ENCODE measurements at regions not wholly inside any gene's neighbourhood (a gene's known extent, or its start where the extent isn't known, plus 50 kb on each side); places are given as distances from the start of the nearest gene placed in this dataset.

DNA sequence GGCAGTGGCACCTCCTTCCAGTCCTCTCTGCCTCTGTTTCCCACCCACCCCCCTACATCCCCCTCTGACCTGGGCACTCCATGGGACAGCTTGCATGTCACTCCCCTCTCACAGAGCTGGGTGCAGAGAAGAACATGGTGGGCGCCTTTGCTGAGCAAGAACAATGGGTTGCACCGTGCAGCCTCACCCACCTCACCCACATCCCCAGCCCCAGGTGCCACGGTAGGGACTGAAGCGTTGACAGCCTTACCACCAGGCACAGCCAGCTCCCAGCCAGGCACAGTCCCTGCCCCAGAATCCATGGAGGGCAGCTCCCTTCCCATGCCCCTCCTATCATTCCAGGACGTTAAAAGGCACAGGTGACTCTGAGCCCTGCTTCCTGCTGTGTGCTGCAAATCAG, 93.1 kb upstream of the VSTM2B start:
- no peak for DNase-seq

GRCh38 chr19:29436591-29437103, 89.1 kb upstream of the VSTM2B start:
- no peak for DNase-seq

- no peak for DNase-seq
Observed at GRCh38 chr19:29439021-29439420, 86.8 kb upstream of the VSTM2B start.

DNA sequence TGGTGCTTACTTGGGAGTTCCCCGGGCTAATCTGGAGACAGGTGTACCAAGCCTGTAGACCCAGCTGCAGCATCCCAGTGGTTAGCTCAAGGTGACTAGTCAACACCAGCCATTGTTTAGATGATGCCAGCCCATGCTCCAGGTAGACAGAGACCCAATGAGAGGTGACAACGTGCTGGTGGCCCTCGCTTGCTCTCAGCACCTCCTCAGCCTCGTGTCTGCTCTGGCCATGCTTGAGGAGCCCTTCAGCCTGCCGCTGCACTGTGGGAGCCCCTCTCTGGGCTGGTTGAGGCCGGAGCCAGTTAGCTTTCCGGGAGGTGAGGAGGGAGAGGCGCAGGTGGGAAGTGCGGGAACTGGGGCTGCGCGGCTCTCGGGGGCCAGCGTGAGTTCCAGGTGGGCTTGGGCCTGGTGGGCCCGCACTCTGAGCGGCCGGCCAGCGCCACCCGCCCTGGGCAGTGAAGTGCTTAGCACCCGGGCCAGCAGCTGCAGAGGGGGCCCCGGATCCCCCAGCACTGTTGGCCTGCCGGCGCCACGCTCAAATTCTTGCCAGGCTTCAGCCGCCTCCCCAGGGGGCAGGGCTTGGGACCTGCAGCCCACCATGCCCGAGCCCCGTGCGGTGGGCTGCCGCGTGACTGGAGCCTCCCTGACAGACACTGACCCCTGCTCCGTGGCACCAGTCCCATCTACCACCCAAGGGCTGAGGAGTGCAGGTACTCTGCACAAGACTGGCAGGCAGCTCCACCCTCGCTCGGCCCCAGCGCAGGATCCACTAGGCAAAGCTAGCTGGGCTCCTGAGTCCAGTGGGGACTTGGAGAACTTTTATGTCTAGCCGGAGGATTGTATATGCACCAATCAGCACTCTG, 85.9 kb upstream of the VSTM2B start:
- no peak for DNase-seq

GRCh38 chr19:29442094-29442493, 83.7 kb upstream of the VSTM2B start:
- DNase-seq, result no peak

GRCh38 chr19:29442910-29443309, 82.9 kb upstream of the VSTM2B start:
- no peak for DNase-seq

DNA sequence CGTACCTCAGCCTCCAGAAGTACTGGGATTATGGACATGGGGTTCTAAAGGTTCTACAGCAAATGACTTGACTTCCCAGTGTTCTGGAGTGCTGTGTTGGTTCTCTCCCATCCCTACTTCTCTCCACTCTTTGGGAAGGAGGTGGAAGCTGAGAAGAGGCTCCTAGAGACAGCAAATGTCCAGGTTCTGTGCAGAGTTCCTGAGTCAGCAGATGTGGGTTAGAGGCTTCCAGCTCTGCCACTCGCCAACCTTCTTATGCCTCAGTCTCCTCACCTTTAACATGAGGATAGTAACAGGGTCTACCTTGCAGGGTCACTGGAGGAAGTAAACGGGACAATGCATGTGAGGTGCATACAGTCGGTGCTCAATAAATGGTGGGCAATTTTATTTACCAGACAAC, 80.5 kb upstream of the VSTM2B start:
- no peak for DNase-seq

DNA sequence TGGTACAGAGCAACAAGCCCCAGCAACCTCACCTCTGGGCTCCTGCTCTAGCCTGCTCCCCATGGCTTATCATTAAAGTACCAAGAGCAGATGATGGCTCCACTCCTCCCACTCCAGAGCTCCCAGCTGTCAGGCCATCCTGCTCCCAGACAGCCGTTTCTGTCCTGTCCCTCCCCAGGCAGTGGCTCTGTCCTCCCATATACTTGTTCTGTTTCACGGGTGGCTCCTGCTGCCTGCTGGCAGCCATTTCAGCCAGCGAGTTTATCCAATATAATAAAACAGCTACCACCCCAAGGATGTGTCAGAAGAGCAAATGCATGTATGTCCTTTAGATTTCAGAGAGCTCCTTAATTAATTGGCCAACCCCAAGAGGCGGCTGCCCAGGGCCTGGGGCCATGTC, 79.4 kb upstream of the VSTM2B start:
- no peak for DNase-seq

DNA sequence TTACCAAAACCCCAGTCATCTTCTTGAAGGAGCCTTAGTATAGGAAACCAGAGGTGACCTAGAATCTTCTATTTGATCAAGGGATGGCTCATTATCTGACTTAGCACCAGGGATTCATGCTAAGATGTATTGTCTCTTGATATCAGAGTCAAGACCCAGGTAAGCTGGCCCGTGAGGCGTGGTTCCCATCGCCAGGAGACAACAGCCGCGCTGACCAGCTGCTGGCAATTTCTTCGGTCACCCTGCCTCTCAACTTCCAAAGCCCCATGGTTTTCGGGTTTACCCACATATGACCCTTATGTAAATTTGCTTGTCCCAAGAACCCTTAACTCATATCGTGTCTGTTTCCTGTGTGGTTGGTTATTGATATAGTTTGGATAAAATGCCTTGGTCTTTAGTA, 77.7 kb upstream of the VSTM2B start:
- no peak for DNase-seq

DNA sequence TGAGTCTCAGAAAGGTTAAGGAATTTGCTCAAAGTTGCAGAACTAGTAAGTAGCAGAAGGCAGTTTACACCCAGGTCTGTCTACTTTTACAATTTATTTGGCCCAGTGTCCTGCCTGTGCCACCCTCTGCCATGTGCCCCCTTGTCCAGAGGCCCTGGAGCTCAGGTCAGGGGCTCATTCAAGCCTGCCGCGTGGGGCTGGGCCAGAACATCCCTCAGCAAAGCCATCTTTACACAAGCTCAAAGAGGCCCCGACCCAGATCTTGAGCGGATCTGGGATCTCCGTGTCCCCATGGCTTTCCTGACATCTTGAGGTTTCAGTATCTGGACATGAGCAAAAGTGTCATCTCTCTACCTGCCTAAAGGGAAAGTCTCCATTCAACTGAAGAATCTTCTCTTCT, 76.4 kb upstream of the VSTM2B start:
- DNase-seq, result no peak

DNA sequence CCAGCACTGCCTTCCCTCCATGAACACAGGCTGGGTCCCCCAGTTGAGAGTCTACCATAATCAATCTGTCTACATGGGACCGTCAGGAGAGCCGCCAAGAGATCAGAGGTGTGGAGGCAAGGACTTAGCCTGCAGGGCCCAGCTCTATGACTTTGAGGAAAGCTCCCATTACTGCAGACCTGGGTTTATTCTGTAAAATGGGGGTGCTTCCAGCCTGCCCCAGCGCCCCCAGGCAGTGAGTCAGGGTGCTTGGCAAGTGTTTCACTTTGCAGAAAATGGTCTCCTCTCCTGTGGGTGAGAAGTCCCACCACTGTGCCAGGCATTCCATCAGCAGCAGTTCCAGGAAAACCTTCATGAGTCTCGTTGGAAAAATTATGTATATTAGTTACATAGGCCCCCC, 75.5 kb upstream of the VSTM2B start:
- DNase-seq, result no peak

DNA sequence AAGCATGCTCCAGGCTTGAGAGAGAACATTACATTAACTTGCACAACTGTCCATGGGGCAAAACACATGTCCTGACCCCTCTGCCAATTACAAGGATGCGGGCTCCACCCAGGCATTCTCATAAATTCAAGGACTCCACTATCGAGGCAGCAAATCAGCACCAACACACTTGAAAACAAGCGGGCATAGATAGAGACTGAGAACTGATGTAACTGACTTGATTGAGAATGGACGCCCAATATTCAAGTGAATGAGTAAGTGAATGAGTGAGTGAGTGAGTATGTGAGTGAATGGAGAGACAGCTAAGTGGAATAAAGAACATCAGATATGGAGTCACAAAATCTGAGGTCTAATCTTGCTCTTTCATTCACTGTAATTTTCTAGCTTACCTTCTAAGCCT, 75.0 kb upstream of the VSTM2B start:
- no peak for DNase-seq

DNA sequence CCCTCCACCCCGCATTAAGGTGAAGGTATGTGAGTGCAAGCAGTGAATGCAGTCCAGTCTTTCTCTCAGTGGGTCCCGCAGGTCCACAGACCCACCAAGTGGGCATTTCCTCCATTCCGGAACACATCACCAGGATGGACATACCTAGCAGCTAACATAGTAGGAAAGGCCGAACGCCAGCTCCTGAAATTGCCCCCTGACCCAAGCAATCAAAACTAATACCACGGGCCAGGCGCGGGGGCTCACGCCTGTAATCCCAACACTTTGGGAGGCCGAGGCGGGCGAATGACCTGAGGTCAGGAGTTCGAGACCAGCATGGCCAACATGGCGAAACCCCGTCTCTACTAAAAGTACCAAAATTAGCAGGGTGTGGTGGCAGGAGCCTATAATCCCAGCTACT, 71.7 kb upstream of the VSTM2B start:
- DNase-seq, result no peak

DNA sequence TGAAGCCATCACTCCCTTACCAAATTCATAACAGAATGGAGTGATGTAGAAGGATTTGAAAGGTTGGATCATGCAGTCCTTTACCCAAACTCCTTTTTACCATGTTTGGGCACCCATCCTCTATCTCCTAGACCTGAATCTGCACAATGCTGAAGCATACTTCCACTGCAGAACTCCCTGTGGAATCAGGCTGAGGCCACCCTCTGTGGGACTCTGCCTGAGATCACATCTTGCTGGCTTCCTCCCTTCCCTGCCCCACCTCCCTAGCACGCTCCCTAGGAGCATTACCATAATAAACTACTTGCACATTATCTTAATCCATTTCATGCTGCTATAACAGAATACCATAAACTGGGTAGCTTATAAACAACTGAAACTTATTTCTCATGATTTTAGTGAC, 68.4 kb upstream of the VSTM2B start:
- DNase-seq, result no peak

DNA sequence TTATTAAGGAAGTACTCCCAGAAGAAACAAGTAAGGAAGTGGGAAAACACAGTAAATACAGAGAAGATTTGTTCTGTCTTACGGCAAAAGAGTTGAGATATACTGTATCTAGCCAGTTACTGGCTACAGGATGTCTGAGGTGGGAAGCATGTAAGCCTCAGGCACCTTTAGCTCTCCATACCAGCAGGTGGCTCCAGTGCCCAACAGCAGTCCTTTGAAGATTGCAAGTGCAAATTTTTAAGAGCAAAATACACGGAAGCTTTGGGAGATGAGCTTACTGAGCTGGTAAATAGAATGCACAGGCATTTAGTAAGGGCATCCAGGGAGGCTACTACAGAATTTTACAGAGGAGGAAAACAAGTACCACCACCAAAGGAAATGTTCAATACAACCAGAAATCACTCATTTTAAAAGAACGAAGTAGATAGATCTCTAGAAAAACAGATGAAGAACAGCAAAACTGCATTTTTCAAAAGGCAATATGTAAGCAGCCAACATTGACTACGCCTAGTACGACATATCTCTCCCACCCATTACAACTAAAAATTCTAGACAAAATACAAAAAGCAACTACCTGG, 57.9 kb upstream of the VSTM2B start:
- DNase-seq, result peak; percentile 14

- DNase-seq, result no peak
Observed at GRCh38 chr19:29475469-29475868, 50.3 kb upstream of the VSTM2B start.
